T-helper 17 cell (primary cell): ENCODE measurements at regions not wholly inside any gene's neighbourhood (a gene's known extent, or its start where the extent isn't known, plus 50 kb on each side); places are given as distances from the start of the nearest gene placed in this dataset.
"Not testable (repeated sequence)": the region's sequence is repeated elsewhere in the genome, so short reads cannot be mapped to it uniquely, and the experiment has no call there.

Source experiments
- ATAC-seq: fragments of 150-1000 bp; cut with Tn5 transposase; 2 replicates; pipeline ENCODE4 v1.10.0; 2021; ENCODE audit warnings: mild to moderate bottlenecking, moderate library complexity
- DNase-seq, 3 donors: peaks; one replicate each; pipeline versions ENCODE4 v3.0.0 to v3.0.0-alpha.2; 2020 to 2021
- H3K9me3 ChIP-seq: one replicate; pipeline ENCODE4 v1.7.0; 2013; ENCODE audit warnings: low read length, mild to moderate bottlenecking; ENCODE audit not compliant: control insufficient read depth, poor library complexity, severe bottlenecking
- H3K27ac Mint-ChIP-seq: one replicate; pipeline ENCODE4 v1.8.0; 2022; ENCODE audit warnings: mild to moderate bottlenecking, moderate library complexity, mixed read lengths
- H3K27me3 Mint-ChIP-seq: one replicate; pipeline ENCODE4 v1.8.0; 2022; ENCODE audit warnings: mixed read lengths
- H3K36me3 Mint-ChIP-seq: one replicate; pipeline ENCODE4 v1.8.0; 2022; ENCODE audit warnings: low read depth, mixed read lengths
- H3K4me1 Mint-ChIP-seq: one replicate; pipeline ENCODE4 v1.8.0; 2022; ENCODE audit warnings: mild to moderate bottlenecking, mixed read lengths
- H3K4me3 Mint-ChIP-seq: one replicate; pipeline ENCODE4 v1.8.0; 2022; ENCODE audit warnings: mild to moderate bottlenecking, moderate library complexity, mixed read lengths

GRCh38 chr7:68958571-68958970 is 639.7 kb upstream of the AUTS2 start:
- no peaks in the 10 kb centered on the region for H3K9me3 ChIP-seq
- no peaks in the 10 kb centered on the region for H3K36me3 Mint-ChIP-seq
- ATAC-seq (no peak), DNase-seq (no peak)
- H3K4me3 Mint-ChIP-seq = no peak overlapping the region
- no peaks in the 10 kb centered on the region for H3K4me1 Mint-ChIP-seq
- H3K27ac Mint-ChIP-seq = no peak overlapping the region
- no peaks in the 10 kb centered on the region for H3K27me3 Mint-ChIP-seq

GRCh38 chr7:68963552-68963951 is 634.7 kb upstream of the AUTS2 start:
- Mint-ChIP-seq H3K27me3 (no peaks in the 10 kb centered on the region), H3K27ac (no peak overlapping the region), H3K36me3 (no peaks in the 10 kb centered on the region), H3K4me1 (no peaks in the 10 kb centered on the region), H3K4me3 (no peak overlapping the region)
- no peak for DNase-seq
- ATAC-seq = no peak
- peaks cover 3% of the 10 kb centered on the region for H3K9me3 ChIP-seq

DNA sequence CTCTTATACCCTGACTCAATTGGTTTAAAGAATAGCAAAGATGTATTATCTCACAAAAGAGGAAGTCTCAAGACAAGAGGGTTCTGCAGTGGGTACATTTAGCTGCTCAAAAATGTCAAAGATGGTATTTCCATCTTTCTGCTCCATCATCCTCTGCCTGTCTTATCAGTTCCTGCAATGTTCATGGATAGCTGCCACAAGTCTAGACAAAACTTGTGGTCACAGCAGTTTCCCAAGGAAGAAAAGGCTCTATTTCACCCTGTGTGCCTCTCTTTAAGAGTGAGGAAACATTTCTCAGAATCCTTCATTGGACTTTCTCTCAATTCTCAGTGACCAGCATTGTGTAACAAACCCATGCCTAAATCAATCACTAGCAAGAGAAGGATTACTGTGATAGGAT is 634.2 kb upstream of the AUTS2 start:
- ATAC-seq (no peak), DNase-seq (no peak)
- Mint-ChIP-seq H3K27me3 (no peaks in the 10 kb centered on the region), H3K4me3 (no peak overlapping the region), H3K36me3 (no peaks in the 10 kb centered on the region), H3K27ac (no peak overlapping the region), H3K4me1 (no peaks in the 10 kb centered on the region)
- peaks cover 3% of the 10 kb centered on the region for H3K9me3 ChIP-seq

GRCh38 chr7:68965351-68965750 is 632.9 kb upstream of the AUTS2 start:
- no peaks in the 10 kb centered on the region for H3K27me3 Mint-ChIP-seq
- ATAC-seq = no peak
- H3K4me3 Mint-ChIP-seq = no peak overlapping the region
- H3K36me3 Mint-ChIP-seq = no peaks in the 10 kb centered on the region
- H3K4me1 Mint-ChIP-seq = no peaks in the 10 kb centered on the region
- H3K27ac Mint-ChIP-seq = no peak overlapping the region
- DNase-seq = no peak
- peaks cover 3% of the 10 kb centered on the region for H3K9me3 ChIP-seq

- Mint-ChIP-seq H3K36me3 (no peaks in the 10 kb centered on the region), H3K4me3 (no peak overlapping the region), H3K4me1 (no peaks in the 10 kb centered on the region), H3K27ac (no peak overlapping the region), H3K27me3 (no peaks in the 10 kb centered on the region)
- DNase-seq (no peak), ATAC-seq (no peak)
- peaks cover 3% of the 10 kb centered on the region for H3K9me3 ChIP-seq
These were observed 630.7 kb upstream of the AUTS2 start for GRCh38 chr7:68967598-68967997.

- H3K4me3 Mint-ChIP-seq = no peak overlapping the region
- H3K27me3 Mint-ChIP-seq = no peaks in the 10 kb centered on the region
- no peak overlapping the region for H3K27ac Mint-ChIP-seq
- ATAC-seq (no peak), DNase-seq (no peak)
- no peaks in the 10 kb centered on the region for H3K36me3 Mint-ChIP-seq
- H3K4me1 Mint-ChIP-seq = no peaks in the 10 kb centered on the region
- no peaks in the 10 kb centered on the region for H3K9me3 ChIP-seq
These were observed 628.7 kb upstream of the AUTS2 start for GRCh38 chr7:68969571-68969970.

DNA sequence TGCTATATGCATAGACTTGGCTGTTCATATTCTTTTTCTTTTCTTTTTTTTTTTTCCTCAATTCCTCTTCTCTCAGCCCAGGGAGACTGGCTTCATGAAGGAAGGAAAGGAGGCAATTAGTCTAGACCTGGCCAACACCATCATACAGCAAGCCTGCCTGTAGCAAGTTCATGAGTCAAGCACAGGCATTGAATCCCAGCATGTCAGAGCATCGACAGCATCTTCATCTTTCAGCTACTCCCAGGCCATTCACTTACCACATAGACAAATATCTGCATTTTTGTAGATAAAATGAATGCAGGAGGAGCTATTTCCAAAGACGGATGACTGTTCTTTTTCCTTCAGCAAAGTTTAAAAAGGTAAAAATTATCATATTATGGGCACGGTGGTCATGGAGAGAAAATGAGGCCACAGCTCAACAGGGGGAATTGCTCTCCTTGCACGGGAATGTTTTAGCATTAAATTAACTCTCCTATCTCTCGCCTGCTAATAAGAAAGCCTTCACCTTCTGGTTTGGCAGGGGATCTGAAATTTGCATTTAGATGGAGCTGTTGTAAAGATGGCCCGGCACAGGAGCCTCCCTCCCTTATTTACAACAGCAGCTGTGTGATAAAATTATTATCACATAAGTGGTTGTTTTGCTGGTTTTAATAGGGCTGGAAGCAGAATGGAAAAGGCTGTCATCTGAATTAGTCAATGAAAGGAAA is 626.5 kb upstream of the AUTS2 start:
- Mint-ChIP-seq H3K4me1 (no peaks in the 10 kb centered on the region), H3K36me3 (no peaks in the 10 kb centered on the region), H3K27me3 (no peaks in the 10 kb centered on the region), H3K4me3 (no peak overlapping the region), H3K27ac (no peak overlapping the region)
- ATAC-seq (no peak), DNase-seq (no peak)
- no peaks in the 10 kb centered on the region for H3K9me3 ChIP-seq

DNA sequence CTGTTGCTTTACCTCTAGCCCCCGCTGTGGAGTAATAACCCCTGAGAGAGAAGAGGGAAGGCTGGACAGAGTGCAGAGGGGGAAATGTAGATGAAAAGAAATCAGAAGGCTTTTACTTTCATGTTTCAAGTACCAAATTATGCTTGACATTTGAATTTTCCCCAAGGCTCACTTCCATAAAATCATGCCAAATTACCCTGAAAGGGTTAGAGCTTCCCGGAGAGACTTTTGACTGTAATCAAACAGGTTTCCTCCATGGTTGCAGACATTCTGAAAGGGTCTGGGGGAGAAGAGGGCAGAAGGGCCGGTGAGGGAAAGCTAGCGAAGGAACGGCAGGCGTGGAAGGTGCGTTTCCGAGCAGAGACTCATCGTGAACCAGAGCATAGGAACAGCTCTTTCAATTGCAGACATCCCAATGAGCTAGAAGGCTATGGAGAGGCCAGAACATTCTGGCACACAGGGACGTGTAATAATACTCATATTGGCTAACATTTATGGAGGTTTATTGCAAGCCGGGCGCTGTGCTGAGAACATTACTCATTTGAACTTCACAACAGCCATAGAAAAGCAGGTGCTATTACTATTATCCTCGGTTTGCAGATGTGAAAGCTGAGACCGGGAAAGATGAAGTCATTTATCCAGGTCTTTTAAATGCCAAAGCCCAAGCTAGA is 620.8 kb upstream of the AUTS2 start:
- H3K27me3 Mint-ChIP-seq = no peaks in the 10 kb centered on the region
- H3K36me3 Mint-ChIP-seq = no peaks in the 10 kb centered on the region
- ATAC-seq (no peak), DNase-seq (no peak)
- H3K4me3 Mint-ChIP-seq = no peak overlapping the region
- H3K9me3 ChIP-seq = no peaks in the 10 kb centered on the region
- no peaks in the 10 kb centered on the region for H3K4me1 Mint-ChIP-seq
- no peak overlapping the region for H3K27ac Mint-ChIP-seq

GRCh38 chr7:68978710-68979109 is 619.6 kb upstream of the AUTS2 start:
- H3K9me3 ChIP-seq = no peaks in the 10 kb centered on the region
- H3K4me1 Mint-ChIP-seq = no peaks in the 10 kb centered on the region
- H3K27me3 Mint-ChIP-seq = no peaks in the 10 kb centered on the region
- no peak for ATAC-seq
- H3K4me3 Mint-ChIP-seq = no peak overlapping the region
- H3K27ac Mint-ChIP-seq = no peak overlapping the region
- DNase-seq = no peak
- H3K36me3 Mint-ChIP-seq = no peaks in the 10 kb centered on the region

DNA sequence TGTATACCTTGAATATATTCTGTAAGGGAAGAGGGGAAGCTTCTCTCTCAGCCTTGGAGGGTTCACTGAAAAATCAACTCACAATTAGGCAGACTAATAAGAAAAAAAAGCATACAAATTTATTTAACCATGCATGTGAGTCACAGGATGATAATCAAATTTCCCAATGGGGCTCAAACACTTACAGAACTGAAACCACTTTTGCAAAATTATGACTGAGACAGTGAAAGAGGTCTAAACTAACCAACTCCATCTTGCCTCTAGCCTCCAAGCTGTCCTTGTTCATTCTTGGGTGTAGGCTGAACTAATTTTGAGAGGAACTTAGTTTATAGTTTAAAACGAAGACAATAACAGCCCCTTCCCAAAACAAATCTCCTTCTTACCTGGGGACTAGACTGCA is 618.3 kb upstream of the AUTS2 start:
- DNase-seq (no peak), ATAC-seq (no peak)
- H3K9me3 ChIP-seq = no peaks in the 10 kb centered on the region
- Mint-ChIP-seq H3K27me3 (no peaks in the 10 kb centered on the region), H3K4me1 (no peaks in the 10 kb centered on the region), H3K36me3 (no peaks in the 10 kb centered on the region), H3K4me3 (no peak overlapping the region), H3K27ac (no peak overlapping the region)

DNA sequence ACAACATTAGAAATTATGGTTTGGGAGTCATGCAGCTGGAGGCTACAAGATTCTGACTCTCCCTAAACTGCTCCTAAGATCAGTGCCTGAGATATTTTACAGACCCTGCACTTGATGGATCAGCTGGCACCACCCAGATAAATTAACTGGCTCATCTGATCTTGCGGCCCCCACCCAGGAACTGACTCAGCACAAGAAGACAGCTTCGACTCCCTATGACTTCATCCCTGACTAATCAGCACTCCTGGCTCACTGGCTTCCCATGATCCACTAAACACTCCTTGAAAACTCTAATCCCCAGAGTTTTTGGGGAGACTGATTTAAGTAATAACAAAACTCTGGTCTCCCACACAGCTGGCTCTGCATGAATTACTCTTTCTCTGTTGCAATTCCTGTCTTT is 617.8 kb upstream of the AUTS2 start:
- not testable (repeated sequence) for H3K9me3 ChIP-seq, H3K27ac Mint-ChIP-seq, ATAC-seq, DNase-seq, H3K4me1 Mint-ChIP-seq, H3K27me3 Mint-ChIP-seq, H3K36me3 Mint-ChIP-seq, H3K4me3 Mint-ChIP-seq

- no peaks in the 10 kb centered on the region for H3K36me3 Mint-ChIP-seq
- no peak for DNase-seq
- H3K27ac Mint-ChIP-seq = no peak overlapping the region
- ATAC-seq = no peak
- no peaks in the 10 kb centered on the region for H3K27me3 Mint-ChIP-seq
- no peak overlapping the region for H3K4me3 Mint-ChIP-seq
- no peaks in the 10 kb centered on the region for H3K9me3 ChIP-seq
- no peaks in the 10 kb centered on the region for H3K4me1 Mint-ChIP-seq
These were observed 614.0 kb upstream of the AUTS2 start for GRCh38 chr7:68984306-68984705.

DNA sequence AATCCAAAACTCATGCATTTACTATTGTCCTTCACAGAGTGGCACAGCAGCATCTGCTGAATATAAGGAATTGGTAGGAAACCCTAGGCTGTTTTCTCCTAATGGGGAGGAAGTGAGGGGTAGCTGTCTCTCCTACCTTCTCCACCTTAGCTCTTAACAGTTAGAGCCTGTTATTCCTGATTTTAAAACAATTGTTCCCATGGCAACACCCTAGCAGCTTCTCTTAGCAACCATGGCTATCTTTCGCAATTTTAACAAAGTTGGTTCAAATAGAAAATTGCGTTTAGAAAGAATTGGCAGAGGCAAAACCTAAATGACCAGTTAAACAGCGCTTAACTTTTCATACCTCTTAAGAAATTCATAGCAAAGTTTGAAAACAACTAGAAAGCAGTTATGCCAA is 603.4 kb upstream of the AUTS2 start:
- Mint-ChIP-seq H3K27me3 (no peaks in the 10 kb centered on the region), H3K4me3 (no peak overlapping the region), H3K36me3 (no peaks in the 10 kb centered on the region), H3K27ac (no peak overlapping the region), H3K4me1 (no peaks in the 10 kb centered on the region)
- no peak for ATAC-seq
- no peak for DNase-seq
- no peaks in the 10 kb centered on the region for H3K9me3 ChIP-seq

- Mint-ChIP-seq H3K4me1 (no peaks in the 10 kb centered on the region), H3K27ac (no peak overlapping the region), H3K4me3 (no peak overlapping the region), H3K27me3 (no peaks in the 10 kb centered on the region), H3K36me3 (no peaks in the 10 kb centered on the region)
- DNase-seq (no peak), ATAC-seq (no peak)
- H3K9me3 ChIP-seq = peaks cover 4% of the 10 kb centered on the region
These were observed 600.1 kb upstream of the AUTS2 start for GRCh38 chr7:68998136-68998535.
